ENCODE measurements at regions not wholly inside any gene's neighbourhood (a gene's known extent, or its start where the extent isn't known, plus 50 kb on each side); places are given as distances from the start of the nearest gene placed in this dataset.

DNA sequence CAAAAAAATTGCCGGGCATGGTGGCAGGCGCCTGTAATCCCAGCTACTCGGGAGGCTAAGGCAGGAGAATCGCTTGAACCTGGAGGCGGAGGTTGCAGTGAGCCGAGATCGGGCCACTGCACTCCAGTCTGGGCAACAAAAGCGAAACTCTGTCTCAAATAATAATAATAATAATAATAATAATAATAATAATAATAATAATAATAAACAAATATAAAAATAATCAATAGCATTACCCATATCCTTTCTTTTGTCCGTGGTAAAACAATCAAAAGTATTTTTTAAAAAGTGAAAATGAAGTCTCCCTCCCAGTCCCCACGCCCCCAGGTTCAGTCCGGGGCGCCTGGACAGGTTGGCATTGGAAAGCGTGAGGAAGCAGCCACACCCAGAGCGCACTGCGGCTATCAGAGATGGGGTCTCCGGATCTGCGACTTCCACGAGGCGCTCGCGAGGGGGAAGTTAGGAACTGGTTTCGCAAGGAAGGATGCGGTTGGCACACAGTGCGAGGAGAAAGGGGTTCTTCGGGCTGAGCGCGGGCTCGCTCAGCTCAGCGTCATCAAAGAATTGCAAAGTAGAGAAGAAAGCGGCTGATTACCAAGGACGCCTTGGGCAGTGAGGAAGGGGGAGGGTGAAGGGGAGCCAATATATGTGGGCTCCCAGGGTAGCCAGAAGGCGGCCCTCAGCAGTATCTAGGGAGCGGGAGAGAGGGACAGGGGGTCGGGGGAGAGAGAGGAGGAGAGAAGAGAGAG is 69.5 kb upstream of the EPHB3 start:
- Histone ChIP-seq H3K79me2 (ENCODE audit: insufficient read depth, low read length) (no peaks in the 10 kb centered on the region), H3K36me3 (ENCODE audit: insufficient read depth, low read length) (no peaks in the 10 kb centered on the region), H3K4me1 (ENCODE audit: insufficient read depth, low read length) (no peaks in the 10 kb centered on the region), H3K9me3 (ENCODE audit: low read depth, low read length) (no peaks in the 10 kb centered on the region), H4K20me1 (ENCODE audit: insufficient read depth, low read length) (no peaks in the 10 kb centered on the region), H3K4me3 (ENCODE audit: insufficient read depth, low read length) (no peak overlapping the region), H3K4me2 (ENCODE audit: insufficient read depth, low read length) (no peak overlapping the region), H3K27me3 (ENCODE audit: insufficient read depth, low read length) (peaks cover 73% of the 10 kb centered on the region), H3K27ac (ENCODE audit: low read depth, low read length) (no peak overlapping the region), H2AFZ (ENCODE audit: low read length) (no peak overlapping the region)
- TF ChIP-seq, protein P1, sequence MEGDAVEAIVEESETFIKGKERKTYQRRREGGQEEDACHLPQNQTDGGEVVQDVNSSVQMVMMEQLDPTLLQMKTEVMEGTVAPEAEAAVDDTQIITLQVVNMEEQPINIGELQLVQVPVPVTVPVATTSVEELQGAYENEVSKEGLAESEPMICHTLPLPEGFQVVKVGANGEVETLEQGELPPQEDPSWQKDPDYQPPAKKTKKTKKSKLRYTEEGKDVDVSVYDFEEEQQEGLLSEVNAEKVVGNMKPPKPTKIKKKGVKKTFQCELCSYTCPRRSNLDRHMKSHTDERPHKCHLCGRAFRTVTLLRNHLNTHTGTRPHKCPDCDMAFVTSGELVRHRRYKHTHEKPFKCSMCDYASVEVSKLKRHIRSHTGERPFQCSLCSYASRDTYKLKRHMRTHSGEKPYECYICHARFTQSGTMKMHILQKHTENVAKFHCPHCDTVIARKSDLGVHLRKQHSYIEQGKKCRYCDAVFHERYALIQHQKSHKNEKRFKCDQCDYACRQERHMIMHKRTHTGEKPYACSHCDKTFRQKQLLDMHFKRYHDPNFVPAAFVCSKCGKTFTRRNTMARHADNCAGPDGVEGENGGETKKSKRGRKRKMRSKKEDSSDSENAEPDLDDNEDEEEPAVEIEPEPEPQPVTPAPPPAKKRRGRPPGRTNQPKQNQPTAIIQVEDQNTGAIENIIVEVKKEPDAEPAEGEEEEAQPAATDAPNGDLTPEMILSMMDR (IDR thresholded peaks at IDR 0.05; ENCODE audit: extremely low read depth, low read depth, low read length), result no peak
- peak; percentile 30 for DNase-seq (ENCODE audit: insufficient read length, low spot score, missing footprints)

DNA sequence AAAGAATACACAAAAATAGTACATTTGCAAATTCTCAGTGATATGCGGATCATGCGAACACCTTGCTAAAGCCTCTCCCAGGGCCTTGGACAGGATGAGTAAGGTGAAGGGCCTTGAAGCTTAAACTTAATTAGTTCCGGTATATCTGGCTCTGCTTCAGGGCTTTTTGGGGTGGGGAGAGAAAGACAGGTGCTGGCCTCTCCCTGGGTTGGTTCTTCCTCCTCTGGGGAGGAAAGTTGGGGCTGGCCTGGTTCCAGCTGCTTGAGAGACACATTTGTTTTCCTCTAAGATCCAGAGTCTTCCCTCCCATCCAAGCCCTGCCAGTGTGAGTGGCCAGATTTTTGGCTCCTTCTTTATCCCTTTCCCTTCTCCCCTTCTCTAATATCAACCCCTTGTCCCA is 64.7 kb upstream of the EPHB3 start:
- Histone ChIP-seq H4K20me1 (ENCODE audit: insufficient read depth, low read length) (no peaks in the 10 kb centered on the region), H3K27ac (ENCODE audit: low read depth, low read length) (no peak overlapping the region), H3K27me3 (ENCODE audit: insufficient read depth, low read length) (peaks cover 34% of the 10 kb centered on the region), H2AFZ (ENCODE audit: low read length) (no peak overlapping the region), H3K9me3 (ENCODE audit: low read depth, low read length) (no peaks in the 10 kb centered on the region), H3K4me1 (ENCODE audit: insufficient read depth, low read length) (no peaks in the 10 kb centered on the region), H3K4me3 (ENCODE audit: insufficient read depth, low read length) (no peak overlapping the region), H3K79me2 (ENCODE audit: insufficient read depth, low read length) (no peaks in the 10 kb centered on the region), H3K36me3 (ENCODE audit: insufficient read depth, low read length) (no peaks in the 10 kb centered on the region), H3K4me2 (ENCODE audit: insufficient read depth, low read length) (no peak overlapping the region)
- no peak for DNase-seq (ENCODE audit: insufficient read length, low spot score, missing footprints)
- TF ChIP-seq, protein P1 (IDR thresholded peaks at IDR 0.05; ENCODE audit: extremely low read depth, low read depth, low read length), result no peak

DNA sequence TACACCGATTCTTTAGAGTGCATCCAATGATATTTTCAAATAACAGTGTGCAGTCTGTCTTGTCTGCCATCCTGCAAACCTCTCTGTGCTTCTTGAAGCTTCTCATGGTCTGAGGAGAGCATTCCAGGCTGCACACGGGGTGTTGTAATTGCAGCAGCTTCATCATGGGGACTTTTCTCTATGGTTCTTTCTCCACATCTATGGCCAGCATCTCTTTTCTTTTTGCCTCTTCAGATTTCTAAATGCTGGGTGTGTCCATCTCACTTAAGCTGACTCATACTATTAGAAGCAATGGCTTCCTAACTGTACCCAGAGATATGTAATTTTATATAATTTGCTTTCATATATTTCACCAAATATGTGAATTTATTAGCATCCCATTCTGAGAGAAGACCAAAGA is 63.8 kb upstream of the EPHB3 start:
- TF ChIP-seq, protein P1 (IDR thresholded peaks at IDR 0.05; ENCODE audit: extremely low read depth, low read depth, low read length), result no peak
- H3K36me3 ChIP-seq (ENCODE audit: insufficient read depth, low read length), result no peaks in the 10 kb centered on the region
- H3K4me3 ChIP-seq (ENCODE audit: insufficient read depth, low read length), result no peak overlapping the region
- H3K79me2 ChIP-seq (ENCODE audit: insufficient read depth, low read length), result no peaks in the 10 kb centered on the region
- no peak overlapping the region for H3K4me2 ChIP-seq (ENCODE audit: insufficient read depth, low read length)
- H4K20me1 ChIP-seq (ENCODE audit: insufficient read depth, low read length), result no peaks in the 10 kb centered on the region
- no peaks in the 10 kb centered on the region for H3K9me3 ChIP-seq (ENCODE audit: low read depth, low read length)
- DNase-seq (ENCODE audit: insufficient read length, low spot score, missing footprints), result peak; percentile 35
- H3K4me1 ChIP-seq (ENCODE audit: insufficient read depth, low read length), result no peaks in the 10 kb centered on the region
- no peak overlapping the region for H2AFZ ChIP-seq (ENCODE audit: low read length)
- H3K27ac ChIP-seq (ENCODE audit: low read depth, low read length), result no peak overlapping the region
- H3K27me3 ChIP-seq (ENCODE audit: insufficient read depth, low read length), result peaks cover 27% of the 10 kb centered on the region

DNA sequence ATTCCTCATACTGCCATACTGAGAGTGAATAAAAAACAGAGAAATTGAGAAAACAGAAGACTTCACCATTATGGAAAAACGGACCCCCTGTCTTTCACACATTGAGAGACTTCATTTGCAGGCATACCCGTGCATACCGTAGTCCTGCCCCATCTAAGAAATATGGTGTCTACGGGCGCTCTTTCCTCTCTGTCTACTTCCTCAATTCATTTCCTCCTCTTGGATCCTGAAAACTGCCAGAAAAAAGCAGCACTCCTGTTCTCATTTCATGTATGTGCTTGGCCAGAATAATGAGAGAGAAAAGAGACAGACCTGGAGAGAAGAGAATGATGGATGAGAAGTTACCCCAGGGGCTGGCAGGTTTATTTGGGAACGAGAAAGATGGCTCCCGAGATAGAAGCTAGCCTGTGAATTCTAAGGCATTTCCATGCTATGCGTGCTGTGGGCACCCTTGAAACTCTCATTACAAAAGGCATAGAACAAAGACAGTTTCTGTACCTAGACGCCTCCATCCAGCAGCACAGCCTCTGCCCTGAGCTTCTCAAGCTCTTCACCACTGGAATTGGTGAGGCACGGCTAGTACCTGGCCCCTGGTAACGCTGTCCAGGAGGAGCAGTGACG is 62.5 kb upstream of the EPHB3 start:
- Histone ChIP-seq H2AFZ (ENCODE audit: low read length) (no peak overlapping the region), H3K4me3 (ENCODE audit: insufficient read depth, low read length) (no peak overlapping the region), H3K36me3 (ENCODE audit: insufficient read depth, low read length) (no peaks in the 10 kb centered on the region), H3K27ac (ENCODE audit: low read depth, low read length) (no peak overlapping the region), H3K79me2 (ENCODE audit: insufficient read depth, low read length) (no peaks in the 10 kb centered on the region), H3K4me2 (ENCODE audit: insufficient read depth, low read length) (no peak overlapping the region), H3K9me3 (ENCODE audit: low read depth, low read length) (no peaks in the 10 kb centered on the region), H3K27me3 (ENCODE audit: insufficient read depth, low read length) (peaks cover 20% of the 10 kb centered on the region), H4K20me1 (ENCODE audit: insufficient read depth, low read length) (no peaks in the 10 kb centered on the region), H3K4me1 (ENCODE audit: insufficient read depth, low read length) (no peaks in the 10 kb centered on the region)
- TF ChIP-seq, protein P1 (IDR thresholded peaks at IDR 0.05; ENCODE audit: extremely low read depth, low read depth, low read length), result no peak
- DNase-seq (ENCODE audit: insufficient read length, low spot score, missing footprints), result peak; percentile 25
